Neural cell (in vitro differentiated cells): ENCODE measurements at regions not wholly inside any gene's neighbourhood (a gene's known extent, or its start where the extent isn't known, plus 50 kb on each side); places are given as distances from the start of the nearest gene placed in this dataset.

ENCODE experiments used
- H2AFZ ChIP-seq: fragments of 200-600, 300-800 bp; sonication (generic), shearing (Covaris generic); 2 replicates; pipeline ENCODE4 v1.6.0; 2014; ENCODE audit warnings: low read depth, mild to moderate bottlenecking, antibody characterized with exemption, low read length, moderate library complexity
- H3F3A ChIP-seq: fragments of 200-600 bp; shearing (Covaris generic); 2 replicates; pipeline ENCODE4 v1.6.1; 2016; ENCODE audit warnings: mild to moderate bottlenecking, moderate library complexity, mixed read lengths, antibody characterized with exemption, low read length; ENCODE audit not compliant: insufficient read depth, poor library complexity, severe bottlenecking
- H3K27ac ChIP-seq: fragments of 200-600, 300-800 bp; sonication (generic), shearing (Covaris generic); 2 replicates; pipeline ENCODE4 v1.5.1; 2014; ENCODE audit warnings: mild to moderate bottlenecking, low read length, moderate library complexity
- H3K27me3 ChIP-seq: fragments of 300-800, 200-600 bp; sonication (generic), shearing (Covaris generic); 2 replicates; pipeline ENCODE4 v1.6.0; 2014; ENCODE audit warnings: mild to moderate bottlenecking, low read depth, low read length, moderate library complexity; ENCODE audit not compliant: insufficient read depth
- H3K36me3 ChIP-seq: fragments of 300-800, 200-600 bp; sonication (generic), shearing (Covaris generic); 2 replicates; pipeline ENCODE4 v1.5.1; 2014; ENCODE audit warnings: mild to moderate bottlenecking, antibody characterized with exemption, low read length, moderate library complexity; ENCODE audit not compliant: insufficient read depth
- H3K4me2 ChIP-seq: fragments of 300-800, 200-600 bp; sonication (generic), shearing (Covaris generic); 2 replicates; pipeline ENCODE4 v1.6.0; 2014; ENCODE audit warnings: mild to moderate bottlenecking, low read length
- H3K4me3 ChIP-seq: fragments of 300-800, 200-600 bp; sonication (generic), shearing (Covaris generic); 2 replicates; pipeline ENCODE4 v1.5.1; 2014; ENCODE audit warnings: mild to moderate bottlenecking, low read length, moderate library complexity
- H3K79me2 ChIP-seq: fragments of 200-600 bp; shearing (Covaris generic); replicated peaks from 2 replicates; pipeline ENCODE4 v1.6.0; 2014; ENCODE audit warnings: mild to moderate bottlenecking, low read length, moderate library complexity; ENCODE audit not compliant: insufficient read depth
- H3K9ac ChIP-seq: fragments of 300-800, 200-600 bp; sonication (generic), shearing (Covaris generic); 2 replicates; pipeline ENCODE4 v1.6.1; 2016; ENCODE audit warnings: mild to moderate bottlenecking, low read length, mixed read lengths
- H3K9me2 ChIP-seq: fragments of 200-600 bp; shearing (Covaris generic); 2 replicates; pipeline ENCODE4 v1.6.1; 2016; ENCODE audit warnings: mild to moderate bottlenecking, low read length, mixed read lengths; ENCODE audit not compliant: insufficient read depth
- H3K9me3 ChIP-seq: fragments of 200-600, 300-800 bp; sonication (generic), shearing (Covaris generic); 2 replicates; pipeline ENCODE4 v1.6.1; 2016; ENCODE audit warnings: mild to moderate bottlenecking, mixed run types, low read length, moderate library complexity, mixed read lengths
- H4K20me1 ChIP-seq: fragments of 200-600 bp; shearing (Covaris generic); 2 replicates; pipeline ENCODE4 v1.6.1; 2016; ENCODE audit warnings: mild to moderate bottlenecking, mixed run types; ENCODE audit not compliant: insufficient read depth
- CTCF ChIP-seq: fragments of 450-650 bp; IDR thresholded peaks from 2 replicates; pipeline ENCODE4 v1.5.1; 2014; ENCODE audit warnings: antibody characterized with exemption, mild to moderate bottlenecking, moderate library complexity; ENCODE audit not compliant: poor library complexity, severe bottlenecking
- EP300 ChIP-seq: fragments of 450-650 bp; conservative IDR thresholded peaks from 2 replicates; pipeline ENCODE4 v1.6.1; 2014; ENCODE audit warnings: antibody characterized with exemption, mild to moderate bottlenecking, moderate library complexity; ENCODE audit not compliant: poor library complexity, severe bottlenecking
- EZH2 ChIP-seq: fragments of 200-600, 300-800 bp; shearing (Covaris generic), sonication (generic); IDR thresholded peaks from 2 replicates; pipeline ENCODE4 v1.6.1; 2014; ENCODE audit warnings: antibody characterized with exemption, low read length, borderline replicate concordance, mild to moderate bottlenecking; ENCODE audit not compliant: insufficient read depth, poor library complexity, severe bottlenecking
- MXI1 ChIP-seq: fragments of 450-650 bp; conservative IDR thresholded peaks from 2 replicates; pipeline ENCODE4 v1.6.1; 2014; ENCODE audit warnings: antibody characterized with exemption, mild to moderate bottlenecking; ENCODE audit not compliant: poor library complexity, severe bottlenecking
- POLR2AphosphoS5 ChIP-seq: IDR thresholded peaks from 2 replicates; pipeline ENCODE4 v1.6.1; 2012
- RAD21 ChIP-seq: fragments of 450-650 bp; conservative IDR thresholded peaks from 2 replicates; pipeline ENCODE4 v1.6.1; 2014; ENCODE audit warnings: antibody characterized with exemption, mild to moderate bottlenecking, moderate library complexity
- SMC3 ChIP-seq: fragments of 450-650 bp; conservative IDR thresholded peaks from 2 replicates; pipeline ENCODE4 v1.6.1; 2014; ENCODE audit warnings: antibody characterized with exemption, mild to moderate bottlenecking, moderate library complexity; ENCODE audit not compliant: poor library complexity
- TAF1 ChIP-seq: IDR thresholded peaks from 2 replicates; pipeline ENCODE4 v1.6.1; 2012; ENCODE audit warnings: low read depth
- TF ChIP-seq, protein P1 (sequence below): IDR thresholded peaks from 2 replicates; pipeline ENCODE4 v1.6.1; 2012; ENCODE audit warnings: borderline replicate concordance

GRCh38 chr5:135141303-135142268, 107.6 kb upstream of the PITX1 start:
- Histone ChIP-seq H3K9ac (no peak overlapping the region), H3K79me2 (no peaks in the 10 kb centered on the region), H2AFZ (no peak overlapping the region), H3K9me3 (no peaks in the 10 kb centered on the region), H4K20me1 (no peaks in the 10 kb centered on the region), H3K27me3 (no peaks in the 10 kb centered on the region), H3K27ac (no peak overlapping the region), H3K9me2 (no peaks in the 10 kb centered on the region), H3F3A (no peaks in the 10 kb centered on the region), H3K36me3 (no peaks in the 10 kb centered on the region), H3K4me3 (no peak overlapping the region), H3K4me2 (no peak overlapping the region)
- TF ChIP-seq EZH2 (no peak), CTCF (no peak), MXI1 (no peak), RAD21 (no peak), EP300 (no peak), SMC3 (no peak), POLR2AphosphoS5 (no peak), TAF1 (no peak)
- TF ChIP-seq, protein P1, sequence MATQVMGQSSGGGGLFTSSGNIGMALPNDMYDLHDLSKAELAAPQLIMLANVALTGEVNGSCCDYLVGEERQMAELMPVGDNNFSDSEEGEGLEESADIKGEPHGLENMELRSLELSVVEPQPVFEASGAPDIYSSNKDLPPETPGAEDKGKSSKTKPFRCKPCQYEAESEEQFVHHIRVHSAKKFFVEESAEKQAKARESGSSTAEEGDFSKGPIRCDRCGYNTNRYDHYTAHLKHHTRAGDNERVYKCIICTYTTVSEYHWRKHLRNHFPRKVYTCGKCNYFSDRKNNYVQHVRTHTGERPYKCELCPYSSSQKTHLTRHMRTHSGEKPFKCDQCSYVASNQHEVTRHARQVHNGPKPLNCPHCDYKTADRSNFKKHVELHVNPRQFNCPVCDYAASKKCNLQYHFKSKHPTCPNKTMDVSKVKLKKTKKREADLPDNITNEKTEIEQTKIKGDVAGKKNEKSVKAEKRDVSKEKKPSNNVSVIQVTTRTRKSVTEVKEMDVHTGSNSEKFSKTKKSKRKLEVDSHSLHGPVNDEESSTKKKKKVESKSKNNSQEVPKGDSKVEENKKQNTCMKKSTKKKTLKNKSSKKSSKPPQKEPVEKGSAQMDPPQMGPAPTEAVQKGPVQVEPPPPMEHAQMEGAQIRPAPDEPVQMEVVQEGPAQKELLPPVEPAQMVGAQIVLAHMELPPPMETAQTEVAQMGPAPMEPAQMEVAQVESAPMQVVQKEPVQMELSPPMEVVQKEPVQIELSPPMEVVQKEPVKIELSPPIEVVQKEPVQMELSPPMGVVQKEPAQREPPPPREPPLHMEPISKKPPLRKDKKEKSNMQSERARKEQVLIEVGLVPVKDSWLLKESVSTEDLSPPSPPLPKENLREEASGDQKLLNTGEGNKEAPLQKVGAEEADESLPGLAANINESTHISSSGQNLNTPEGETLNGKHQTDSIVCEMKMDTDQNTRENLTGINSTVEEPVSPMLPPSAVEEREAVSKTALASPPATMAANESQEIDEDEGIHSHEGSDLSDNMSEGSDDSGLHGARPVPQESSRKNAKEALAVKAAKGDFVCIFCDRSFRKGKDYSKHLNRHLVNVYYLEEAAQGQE = no peak

- H3F3A ChIP-seq = no peaks in the 10 kb centered on the region
- no peaks in the 10 kb centered on the region for H3K9me2 ChIP-seq
- no peaks in the 10 kb centered on the region for H3K9me3 ChIP-seq
- H3K9ac ChIP-seq = no peak overlapping the region
- H3K79me2 ChIP-seq = no peaks in the 10 kb centered on the region
- no peaks in the 10 kb centered on the region for H3K36me3 ChIP-seq
- no peak overlapping the region for H3K4me3 ChIP-seq
- no peaks in the 10 kb centered on the region for H3K27me3 ChIP-seq
- no peak overlapping the region for H3K27ac ChIP-seq
- no peaks in the 10 kb centered on the region for H4K20me1 ChIP-seq
- no peak overlapping the region for H2AFZ ChIP-seq
- no peak overlapping the region for H3K4me2 ChIP-seq
- no peak for TF ChIP-seq POLR2AphosphoS5
- TF ChIP-seq SMC3 = no peak
- TF ChIP-seq EZH2 = no peak
- TF ChIP-seq TAF1 = no peak
- TF ChIP-seq EP300 = no peak
- no peak for TF ChIP-seq RAD21
- no peak for TF ChIP-seq CTCF
- TF ChIP-seq, protein P1 = no peak
- no peak for TF ChIP-seq MXI1
Measured at GRCh38 chr5:135140446-135141204, 106.6 kb upstream of the PITX1 start.
